ENCODE measurements at regions not wholly inside any gene's neighbourhood (a gene's known extent, or its start where the extent isn't known, plus 50 kb on each side); places are given as distances from the start of the nearest gene placed in this dataset.
A peak's percentile ranks its signal among the peaks of the same experiment; 100 is the strongest.

DNA sequence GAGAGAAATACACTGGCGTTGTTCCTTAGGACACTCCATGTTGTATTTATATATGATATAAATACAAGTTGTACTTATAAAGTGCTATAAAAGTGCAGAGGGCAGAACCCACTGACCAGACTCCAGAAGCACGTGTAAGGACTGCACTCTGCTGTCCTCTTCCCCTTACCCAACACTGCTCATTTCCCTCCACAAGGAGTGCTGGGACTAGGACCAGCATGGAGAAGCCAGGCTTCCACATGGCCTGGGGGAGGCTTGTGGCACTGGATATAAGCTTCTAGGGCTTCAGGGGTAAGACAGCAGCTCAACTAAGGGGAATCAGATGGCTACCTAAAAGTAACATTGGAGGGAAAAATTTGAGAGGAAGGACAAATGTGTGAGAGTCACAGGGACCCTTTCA is 556.9 kb downstream of the IGSF11 start:
- peaks cover 1% of the 10 kb centered on the region for H3K27me3 Mint-ChIP-seq
- no peaks in the 10 kb centered on the region for H3K9me3 Mint-ChIP-seq
- no peaks in the 10 kb centered on the region for H3K36me3 Mint-ChIP-seq
- no peak overlapping the region for H3K4me3 Mint-ChIP-seq
- no peak overlapping the region for H3K27ac Mint-ChIP-seq
- no peaks in the 10 kb centered on the region for H3K4me1 Mint-ChIP-seq

DNA sequence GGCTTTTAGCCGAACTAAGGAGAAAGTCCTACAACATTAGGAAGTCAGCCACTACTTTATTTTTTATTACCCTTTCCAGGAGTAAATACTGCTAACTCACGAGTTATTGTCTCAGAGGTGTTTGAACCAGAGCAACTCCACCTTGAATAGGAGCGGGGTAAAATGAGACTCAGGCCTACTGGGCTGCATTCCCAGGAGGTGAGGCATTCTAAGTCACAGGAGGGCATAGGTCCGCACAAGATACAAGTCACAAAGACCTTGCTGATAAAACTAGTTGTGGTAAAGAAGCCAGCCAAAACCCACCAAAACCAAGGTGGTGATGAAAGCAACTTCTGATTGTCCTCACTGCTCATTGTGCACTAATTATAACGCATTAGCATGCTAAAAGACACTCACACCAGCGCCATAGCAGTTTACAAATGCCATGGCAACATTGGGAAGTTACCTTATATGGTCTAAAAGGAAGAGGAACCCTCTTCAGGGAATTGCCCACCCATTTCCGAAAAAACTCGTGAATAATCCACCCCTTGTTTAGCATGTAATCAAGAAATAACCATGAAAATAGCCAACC is 555.9 kb downstream of the IGSF11 start:
- Mint-ChIP-seq H3K4me3 (no peak overlapping the region), H3K27ac (no peak overlapping the region), H3K36me3 (no peaks in the 10 kb centered on the region), H3K4me1 (no peaks in the 10 kb centered on the region), H3K27me3 (peaks cover 1% of the 10 kb centered on the region), H3K9me3 (no peaks in the 10 kb centered on the region)

DNA sequence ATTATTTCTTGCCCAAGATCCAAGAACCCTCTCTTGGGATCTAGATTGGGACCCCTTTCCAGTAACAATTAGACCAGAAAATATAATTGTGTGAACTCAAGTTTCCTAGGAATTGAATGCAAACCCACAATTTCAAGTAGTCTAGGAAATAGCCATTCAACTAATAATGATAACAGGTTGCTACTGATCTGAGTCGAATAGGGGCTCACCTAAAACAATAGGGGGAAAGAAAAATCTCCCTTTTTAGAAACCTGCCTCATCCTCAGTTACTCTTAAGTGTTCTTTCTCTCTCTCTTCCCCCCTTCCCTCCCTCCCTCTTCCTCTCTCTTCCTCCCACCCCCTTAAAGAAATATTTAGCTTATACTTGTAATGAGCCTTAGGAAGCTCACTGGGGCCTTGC is 555.3 kb downstream of the IGSF11 start:
- Mint-ChIP-seq H3K9me3 (no peaks in the 10 kb centered on the region), H3K36me3 (no peaks in the 10 kb centered on the region), H3K4me1 (no peaks in the 10 kb centered on the region), H3K27me3 (peaks cover 1% of the 10 kb centered on the region), H3K4me3 (no peak overlapping the region), H3K27ac (no peak overlapping the region)

DNA sequence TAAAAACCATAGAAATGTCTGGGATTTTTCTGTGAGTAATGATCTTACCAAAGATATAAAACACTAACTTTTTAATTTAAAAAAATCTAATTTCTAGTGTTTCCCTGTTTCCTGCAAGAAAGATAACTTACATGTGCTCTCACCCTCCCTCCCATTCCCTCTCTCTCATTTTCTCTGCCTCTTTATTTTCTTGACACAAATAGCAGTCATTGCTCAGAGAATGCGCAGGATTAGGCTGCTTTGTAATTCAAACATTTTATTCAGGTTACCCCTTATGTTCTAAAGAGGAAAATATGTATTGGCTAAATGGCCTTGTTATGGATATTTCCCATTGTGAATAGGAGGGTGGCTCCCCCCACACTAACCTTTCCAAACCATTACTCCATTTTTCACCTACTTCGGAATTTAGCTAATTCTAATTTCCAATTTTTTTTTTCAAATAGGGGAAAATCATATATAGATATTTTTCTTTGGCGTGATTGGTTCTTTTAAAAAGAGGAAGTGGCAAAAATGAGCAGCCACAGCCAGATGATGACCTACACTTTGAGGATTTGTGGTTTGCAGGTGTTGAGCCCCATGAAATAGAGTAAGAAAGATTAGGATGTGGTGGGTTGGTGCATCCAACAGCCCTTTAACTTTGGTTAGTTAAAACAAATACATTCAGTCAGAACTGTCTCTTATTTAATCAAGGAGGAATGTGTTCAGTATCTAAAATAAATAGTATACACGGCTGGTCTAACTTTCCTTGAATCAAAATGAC is 554.4 kb downstream of the IGSF11 start:
- peaks cover 1% of the 10 kb centered on the region for H3K27me3 Mint-ChIP-seq
- no peaks in the 10 kb centered on the region for H3K36me3 Mint-ChIP-seq
- H3K4me3 Mint-ChIP-seq: no peak overlapping the region
- H3K4me1 Mint-ChIP-seq: no peaks in the 10 kb centered on the region
- no peaks in the 10 kb centered on the region for H3K9me3 Mint-ChIP-seq
- H3K27ac Mint-ChIP-seq: no peak overlapping the region

DNA sequence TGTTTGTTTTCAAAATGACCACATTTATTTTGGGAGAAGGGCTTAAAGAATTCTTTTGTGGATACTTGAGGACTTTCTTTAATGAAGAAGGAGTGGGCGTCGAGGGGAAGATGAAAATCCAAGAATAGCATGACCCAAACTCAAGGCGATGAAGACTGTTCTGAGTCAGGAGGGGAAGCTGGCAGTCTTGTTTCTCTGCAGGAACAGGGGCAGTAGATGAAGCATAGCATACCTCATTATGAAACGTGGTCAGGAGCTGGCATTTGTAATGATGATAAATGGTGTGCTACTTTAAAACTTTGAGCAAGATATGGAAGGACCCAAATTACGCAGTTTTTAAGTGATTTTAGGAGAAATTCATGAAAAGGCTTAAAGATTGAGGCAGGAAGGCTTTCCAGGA is 549.0 kb downstream of the IGSF11 start:
- H3K4me3 Mint-ChIP-seq: no peak overlapping the region
- peaks cover 6% of the 10 kb centered on the region for H3K9me3 Mint-ChIP-seq
- no peak overlapping the region for H3K27ac Mint-ChIP-seq
- no peaks in the 10 kb centered on the region for H3K4me1 Mint-ChIP-seq
- no peaks in the 10 kb centered on the region for H3K36me3 Mint-ChIP-seq
- peaks cover 1% of the 10 kb centered on the region for H3K27me3 Mint-ChIP-seq

DNA sequence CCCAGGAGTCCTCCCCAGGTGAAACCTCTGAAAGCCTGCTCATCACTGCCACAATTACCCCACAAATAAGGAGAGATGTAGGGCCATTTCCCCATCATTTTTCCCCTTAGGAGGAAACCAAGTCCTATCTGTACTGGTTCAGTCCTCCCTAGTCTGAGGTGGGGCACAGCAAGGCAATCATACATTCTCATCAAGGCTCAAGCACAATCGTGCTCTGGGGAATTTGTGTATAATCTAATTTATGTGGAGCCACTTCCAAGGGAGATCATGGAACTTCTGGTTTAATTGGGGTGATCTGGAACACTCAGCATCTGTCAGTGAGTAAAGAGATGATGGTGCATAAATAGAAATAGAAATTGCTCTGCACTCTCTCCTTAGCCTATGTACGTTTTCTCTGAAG is 546.9 kb downstream of the IGSF11 start:
- Mint-ChIP-seq H3K36me3 (no peaks in the 10 kb centered on the region), H3K4me3 (no peak overlapping the region), H3K9me3 (peaks cover 6% of the 10 kb centered on the region), H3K27ac (no peak overlapping the region), H3K27me3 (no peaks in the 10 kb centered on the region), H3K4me1 (no peaks in the 10 kb centered on the region)

DNA sequence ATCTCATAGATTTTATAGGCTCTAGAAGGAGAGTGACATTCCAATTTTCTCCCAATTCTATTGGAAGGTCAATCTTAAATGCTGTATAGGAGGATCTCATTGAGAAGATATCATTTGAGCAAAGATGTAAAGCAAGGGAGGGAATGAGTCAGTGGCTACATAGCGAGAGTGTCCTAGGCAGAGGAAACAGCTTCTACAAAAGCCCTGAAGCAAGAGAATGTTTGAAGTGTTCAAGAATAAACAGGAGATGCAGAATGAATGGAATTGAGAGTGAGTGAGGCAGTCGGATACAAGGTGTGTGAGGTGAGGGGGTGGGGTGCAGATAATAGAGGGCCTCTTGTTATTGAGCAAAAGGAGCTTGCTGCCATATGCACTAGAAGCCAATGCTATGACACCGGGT is 545.9 kb downstream of the IGSF11 start:
- no peaks in the 10 kb centered on the region for H3K27me3 Mint-ChIP-seq
- no peak overlapping the region for H3K4me3 Mint-ChIP-seq
- no peaks in the 10 kb centered on the region for H3K4me1 Mint-ChIP-seq
- no peak overlapping the region for H3K27ac Mint-ChIP-seq
- H3K36me3 Mint-ChIP-seq: no peaks in the 10 kb centered on the region
- H3K9me3 Mint-ChIP-seq: peaks cover 6% of the 10 kb centered on the region

DNA sequence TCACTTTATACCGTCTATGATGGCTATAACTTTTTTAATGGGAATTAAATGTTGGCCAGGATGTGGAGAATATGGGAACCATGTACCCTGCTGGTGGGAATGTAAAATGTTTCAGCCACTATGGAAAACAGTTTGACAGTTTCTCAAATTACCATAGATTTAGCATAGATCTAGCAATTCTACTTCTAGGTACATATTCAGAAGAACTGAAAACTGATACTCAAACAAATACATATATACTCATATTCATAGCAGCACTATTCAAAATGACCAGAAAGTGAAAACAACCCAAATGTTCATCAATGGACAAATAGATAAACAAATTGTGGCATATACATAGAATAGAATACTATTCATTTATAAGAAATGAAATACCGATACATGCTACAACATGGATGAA is 539.4 kb downstream of the IGSF11 start:
- no peaks in the 10 kb centered on the region for H3K4me1 Mint-ChIP-seq
- H3K9me3 Mint-ChIP-seq: no peaks in the 10 kb centered on the region
- no peaks in the 10 kb centered on the region for H3K27me3 Mint-ChIP-seq
- no peaks in the 10 kb centered on the region for H3K36me3 Mint-ChIP-seq
- H3K4me3 Mint-ChIP-seq: no peak overlapping the region
- no peak overlapping the region for H3K27ac Mint-ChIP-seq

DNA sequence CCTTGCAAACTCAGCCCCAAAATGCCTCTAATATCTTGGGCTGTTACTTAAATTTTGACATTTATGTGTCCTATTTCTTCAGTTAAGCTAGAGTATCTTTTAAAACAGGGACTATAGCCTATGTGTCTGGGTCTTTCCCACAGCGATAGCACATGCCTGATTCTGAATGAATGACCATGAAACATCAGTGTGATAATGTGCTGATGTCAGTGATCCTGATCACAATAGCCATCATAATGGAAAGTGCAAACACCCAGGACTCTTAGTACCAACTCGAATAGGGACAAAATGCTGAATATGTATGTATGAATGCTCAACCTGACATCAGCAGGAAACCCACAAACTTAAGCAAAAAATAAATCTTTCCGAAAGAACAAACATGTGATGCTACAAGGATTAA is 537.4 kb downstream of the IGSF11 start:
- Mint-ChIP-seq H3K4me3 (no peak overlapping the region), H3K27ac (no peak overlapping the region), H3K27me3 (no peaks in the 10 kb centered on the region), H3K4me1 (no peaks in the 10 kb centered on the region), H3K9me3 (no peaks in the 10 kb centered on the region), H3K36me3 (no peaks in the 10 kb centered on the region)

DNA sequence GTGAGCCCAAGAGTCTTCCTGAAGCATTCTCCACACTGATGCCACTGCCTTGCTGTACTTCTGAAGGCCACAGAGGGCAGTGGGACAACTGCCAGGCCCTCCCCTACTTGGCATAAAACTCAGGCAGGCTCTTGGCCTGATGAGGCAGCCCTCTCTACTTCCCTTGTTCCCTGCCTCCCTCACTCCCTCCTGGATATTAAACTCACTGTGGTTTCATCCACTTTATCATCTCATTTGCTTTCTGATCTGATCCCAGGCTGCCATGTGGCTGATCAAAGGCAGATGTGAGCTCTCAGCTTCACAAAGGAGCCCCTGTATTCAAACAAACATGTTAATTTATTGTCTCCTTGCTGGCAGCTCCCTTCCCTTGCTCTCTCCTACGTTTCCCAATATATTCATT is 533.5 kb downstream of the IGSF11 start:
- H3K4me3 Mint-ChIP-seq: no peak overlapping the region
- no peaks in the 10 kb centered on the region for H3K27me3 Mint-ChIP-seq
- H3K27ac Mint-ChIP-seq: no peak overlapping the region
- H3K4me1 Mint-ChIP-seq: no peaks in the 10 kb centered on the region
- no peaks in the 10 kb centered on the region for H3K36me3 Mint-ChIP-seq
- no peaks in the 10 kb centered on the region for H3K9me3 Mint-ChIP-seq

DNA sequence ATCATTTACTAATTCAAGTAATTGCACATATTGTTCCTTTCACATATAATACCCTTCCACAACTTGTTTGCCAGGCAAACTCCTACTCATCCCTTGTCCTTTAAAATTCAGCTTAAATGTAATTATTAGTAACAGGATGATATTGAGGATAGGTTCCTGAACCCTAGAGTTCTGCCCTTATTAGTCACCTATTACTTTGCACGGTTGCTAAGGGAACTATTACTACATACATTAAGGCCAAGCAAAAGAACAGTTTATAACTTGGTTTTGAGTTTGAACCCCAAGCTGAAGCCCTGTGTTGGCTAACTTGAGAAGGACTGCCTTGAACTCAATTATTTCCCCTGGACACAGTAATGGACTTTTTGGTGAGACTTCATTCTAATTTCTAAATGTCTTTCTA is 529.7 kb downstream of the IGSF11 start:
- Mint-ChIP-seq H3K9me3 (no peaks in the 10 kb centered on the region), H3K27ac (no peak overlapping the region), H3K27me3 (no peaks in the 10 kb centered on the region), H3K36me3 (no peaks in the 10 kb centered on the region), H3K4me3 (no peak overlapping the region), H3K4me1 (no peaks in the 10 kb centered on the region)

DNA sequence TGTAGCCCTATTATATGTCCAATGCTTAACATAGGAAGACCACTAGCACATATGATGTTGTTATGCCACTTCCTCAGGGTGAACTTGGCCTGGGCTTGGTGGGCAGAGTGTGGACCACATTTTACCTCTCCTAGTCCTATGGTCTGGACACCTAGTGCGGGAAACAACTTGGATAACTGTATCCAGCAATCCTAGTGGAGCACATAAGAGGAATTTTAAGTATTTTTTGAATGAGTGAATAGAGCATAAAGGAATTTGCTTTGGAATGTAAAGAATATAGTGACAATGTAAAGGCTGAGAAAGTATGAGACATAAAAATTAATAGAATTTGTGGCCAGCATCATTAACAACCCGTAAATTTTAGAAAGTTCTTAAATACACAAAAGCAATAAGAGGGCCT is 528.9 kb downstream of the IGSF11 start:
- no peaks in the 10 kb centered on the region for H3K36me3 Mint-ChIP-seq
- no peaks in the 10 kb centered on the region for H3K9me3 Mint-ChIP-seq
- no peak overlapping the region for H3K27ac Mint-ChIP-seq
- H3K27me3 Mint-ChIP-seq: no peaks in the 10 kb centered on the region
- no peaks in the 10 kb centered on the region for H3K4me1 Mint-ChIP-seq
- no peak overlapping the region for H3K4me3 Mint-ChIP-seq

DNA sequence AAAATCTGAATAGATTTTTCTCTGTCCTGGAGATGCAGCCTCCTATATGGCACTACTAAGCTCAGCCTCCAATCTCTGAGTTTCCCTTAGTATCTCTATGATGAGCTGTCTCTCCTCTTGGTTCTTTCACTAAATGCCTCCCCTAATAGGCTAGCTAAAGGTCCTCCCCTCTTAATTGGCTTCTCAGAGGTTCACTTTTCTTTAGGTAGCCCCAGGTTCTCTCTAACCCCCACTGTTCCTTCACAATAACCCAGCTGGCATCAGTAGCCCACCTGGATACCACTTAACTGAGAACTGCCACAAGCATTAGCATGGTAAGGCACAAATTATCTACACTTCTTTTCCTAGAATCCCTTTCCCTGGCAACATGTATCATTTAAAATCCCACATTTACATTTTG is 523.2 kb downstream of the IGSF11 start:
- Mint-ChIP-seq H3K9me3 (peaks cover 4% of the 10 kb centered on the region), H3K27me3 (no peaks in the 10 kb centered on the region), H3K4me1 (no peaks in the 10 kb centered on the region), H3K36me3 (no peaks in the 10 kb centered on the region), H3K4me3 (no peak overlapping the region), H3K27ac (no peak overlapping the region)

DNA sequence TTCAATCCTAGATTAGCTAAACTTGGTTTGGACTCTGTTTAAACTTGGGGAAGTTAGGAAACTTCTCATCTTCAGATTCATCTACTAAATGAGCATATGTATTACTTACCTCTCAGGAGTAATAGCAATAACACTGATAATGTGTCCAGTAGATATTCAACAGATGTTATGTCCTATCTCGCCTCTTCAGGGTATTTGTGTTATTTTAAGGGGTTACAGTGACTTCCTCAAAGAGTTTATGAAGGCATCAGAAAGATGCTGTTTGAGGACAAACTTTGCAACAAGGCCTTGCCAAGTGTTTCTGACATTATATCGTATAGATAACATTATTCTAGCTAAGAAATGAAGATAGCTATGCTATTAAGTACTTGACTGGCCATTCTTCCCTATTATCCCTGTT is 522.3 kb downstream of the IGSF11 start:
- peaks cover 4% of the 10 kb centered on the region for H3K9me3 Mint-ChIP-seq
- H3K4me1 Mint-ChIP-seq: no peaks in the 10 kb centered on the region
- H3K27me3 Mint-ChIP-seq: no peaks in the 10 kb centered on the region
- no peak overlapping the region for H3K4me3 Mint-ChIP-seq
- H3K36me3 Mint-ChIP-seq: no peaks in the 10 kb centered on the region
- H3K27ac Mint-ChIP-seq: peak overlapping the region; percentile 52

DNA sequence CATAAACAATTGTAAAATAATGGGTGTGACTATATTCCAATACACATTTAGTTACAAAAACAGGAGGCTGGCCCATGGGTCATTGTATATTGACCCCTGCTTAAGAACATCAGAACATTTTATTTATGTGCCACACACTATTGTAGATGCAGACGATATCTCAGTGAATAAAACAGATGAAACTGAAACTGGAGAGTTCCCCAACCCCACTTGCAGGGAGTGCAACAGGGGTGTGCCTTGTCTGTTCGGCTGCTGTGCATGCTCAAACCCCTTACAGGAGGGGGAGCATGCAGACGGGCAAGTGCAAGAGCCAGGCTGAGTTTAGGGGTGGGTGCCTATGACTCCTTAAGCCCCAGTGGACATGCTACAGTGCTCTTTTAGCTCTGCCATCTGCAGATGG is 509.6 kb downstream of the IGSF11 start:
- Mint-ChIP-seq H3K4me1 (no peaks in the 10 kb centered on the region), H3K9me3 (no peaks in the 10 kb centered on the region), H3K27ac (no peak overlapping the region), H3K27me3 (no peaks in the 10 kb centered on the region), H3K4me3 (no peak overlapping the region), H3K36me3 (no peaks in the 10 kb centered on the region)

DNA sequence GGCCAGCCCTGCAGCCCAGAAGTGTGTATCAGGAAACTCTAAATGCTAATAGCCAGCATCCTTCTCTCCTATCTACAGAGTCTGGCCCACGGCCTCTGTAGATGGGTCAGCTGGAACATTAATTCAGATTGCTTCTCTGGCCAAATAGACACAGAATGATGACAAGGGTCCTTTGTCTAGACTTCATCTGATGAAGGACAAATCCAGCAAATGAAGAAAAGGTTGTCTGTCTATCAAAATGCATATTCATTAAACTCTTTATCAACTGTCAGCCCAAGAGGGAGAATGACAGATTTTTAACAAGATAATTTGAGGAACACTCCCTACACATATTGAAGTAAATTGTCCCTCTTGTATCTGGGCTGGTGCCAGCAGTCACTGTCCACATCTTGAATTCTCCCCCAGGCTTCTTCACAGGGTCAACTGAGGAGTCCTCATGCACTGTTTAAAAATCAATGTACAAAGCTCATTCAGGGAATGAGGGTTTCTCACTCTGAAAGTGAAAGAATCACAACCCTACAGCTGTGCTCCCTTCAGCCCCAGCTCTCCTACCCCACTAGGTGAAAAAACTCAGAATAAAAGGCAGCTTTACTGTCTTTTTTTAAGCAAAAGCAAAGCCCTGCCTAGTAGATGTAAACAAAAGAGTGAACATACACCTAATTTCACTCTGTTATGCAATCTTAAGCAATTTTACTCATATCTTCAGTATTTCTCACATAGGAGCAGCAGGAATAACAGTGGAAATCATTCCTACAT is 507.7 kb downstream of the IGSF11 start:
- Mint-ChIP-seq H3K9me3 (no peaks in the 10 kb centered on the region), H3K27ac (no peak overlapping the region), H3K27me3 (no peaks in the 10 kb centered on the region), H3K4me3 (no peak overlapping the region), H3K4me1 (no peaks in the 10 kb centered on the region), H3K36me3 (no peaks in the 10 kb centered on the region)
